ENCODE measurements at regions not wholly inside any gene's neighbourhood (a gene's known extent, or its start where the extent isn't known, plus 50 kb on each side); places are given as distances from the start of the nearest gene placed in this dataset.

DNA sequence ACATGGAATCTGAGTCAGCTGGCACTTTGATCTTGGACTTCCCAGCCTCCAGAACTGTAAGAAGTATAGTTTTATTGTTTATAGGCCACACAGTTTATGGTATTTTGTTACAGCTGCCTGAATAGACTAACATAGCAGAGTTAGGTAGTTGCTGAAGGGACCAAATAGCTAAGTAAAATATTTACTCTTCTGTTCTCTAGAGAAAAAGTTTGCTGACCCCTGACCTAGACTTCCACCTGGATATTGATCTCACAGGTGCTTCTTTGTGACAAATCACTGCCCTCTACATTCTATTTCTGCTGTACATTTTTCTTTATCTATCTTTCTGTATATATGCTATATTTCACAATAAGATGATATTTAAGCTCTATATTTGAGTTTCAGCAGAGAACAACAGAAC is 212.5 kb downstream of the CSNK2A3 start:
- no peak for DNase-seq (ENCODE audit: low read depth)

GRCh38 chr11:11137339-11137738 is 215.7 kb downstream of the CSNK2A3 start:
- no peak for DNase-seq (ENCODE audit: low read depth)

- no peak for DNase-seq (ENCODE audit: low read depth)
Observed at GRCh38 chr11:11135820-11136476, 217.1 kb downstream of the CSNK2A3 start.

- DNase-seq (ENCODE audit: low read depth): no peak
Observed at GRCh38 chr11:11129118-11129517, 223.9 kb downstream of the CSNK2A3 start.

DNA sequence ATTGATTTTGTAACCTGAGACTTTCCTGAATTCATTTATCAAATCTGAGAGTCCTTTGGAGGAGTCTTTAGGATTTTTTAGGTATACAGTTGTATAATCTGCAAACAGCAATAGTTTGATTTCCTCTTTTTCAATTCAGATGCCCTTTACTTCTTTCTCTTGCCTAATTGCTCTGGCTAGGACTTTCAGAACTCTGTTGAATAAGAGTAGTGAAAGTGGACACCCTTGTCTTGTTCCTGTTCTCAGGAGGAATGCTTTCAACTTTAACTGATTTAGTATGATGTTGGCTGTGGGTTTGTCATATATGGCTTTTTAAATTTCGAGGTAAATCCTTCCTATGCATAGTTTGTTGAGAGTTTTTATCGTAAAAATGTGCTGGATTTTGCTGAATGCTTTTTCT is 227.4 kb downstream of the CSNK2A3 start:
- DNase-seq (ENCODE audit: low read depth): no peak

GRCh38 chr11:11122749-11123148 is 230.3 kb downstream of the CSNK2A3 start:
- DNase-seq (ENCODE audit: low read depth): no peak

DNA sequence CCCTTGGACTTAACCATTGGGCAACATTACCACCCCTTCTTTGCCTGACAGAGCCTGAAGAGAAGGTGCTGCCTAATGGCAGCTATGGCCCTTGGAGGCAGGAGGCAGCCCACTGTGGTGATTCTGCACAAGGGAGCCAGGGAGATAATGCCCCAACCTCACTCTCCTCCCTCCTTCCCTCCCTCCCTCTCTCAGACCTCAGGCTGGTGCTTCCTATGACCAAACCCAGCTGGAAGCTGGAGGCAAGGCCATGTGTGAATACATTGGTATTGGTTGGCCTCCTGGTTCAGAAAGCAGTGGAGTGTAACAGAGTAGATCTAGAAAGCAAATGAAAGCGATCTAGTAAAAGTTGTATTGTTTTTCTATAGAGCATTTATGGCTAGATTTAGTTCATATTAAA is 233.1 kb downstream of the CSNK2A3 start:
- no peak for DNase-seq (ENCODE audit: low read depth)

GRCh38 chr11:11117730-11118129 is 235.3 kb downstream of the CSNK2A3 start:
- DNase-seq (ENCODE audit: low read depth): no peak

GRCh38 chr11:11115475-11115874 is 237.6 kb downstream of the CSNK2A3 start:
- DNase-seq (ENCODE audit: low read depth): no peak

- no peak for DNase-seq (ENCODE audit: low read depth)
Observed at GRCh38 chr11:11113626-11114025, 239.4 kb downstream of the CSNK2A3 start.

DNA sequence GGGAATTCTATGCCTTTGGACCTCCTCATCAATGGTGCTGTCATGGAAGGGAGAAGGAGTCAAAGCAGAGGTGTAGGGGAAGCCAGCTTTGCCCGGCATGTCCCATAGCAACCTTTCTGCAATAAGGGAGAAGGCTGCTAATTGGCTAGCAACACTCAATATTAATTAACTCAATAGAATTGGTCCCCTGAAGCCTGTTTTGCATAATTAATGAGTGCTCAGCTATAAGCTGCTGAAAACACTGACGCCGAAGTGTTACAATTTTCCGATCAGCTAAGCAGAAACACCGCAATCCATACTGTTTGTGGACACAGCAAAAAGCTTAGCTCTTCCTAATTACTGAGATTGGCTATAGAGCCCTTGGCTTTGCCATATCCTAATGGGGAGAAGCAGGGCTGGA is 245.0 kb downstream of the CSNK2A3 start:
- no peak for DNase-seq (ENCODE audit: low read depth)

GRCh38 chr11:11107076-11107723 is 245.8 kb downstream of the CSNK2A3 start:
- no peak for DNase-seq (ENCODE audit: low read depth)

DNA sequence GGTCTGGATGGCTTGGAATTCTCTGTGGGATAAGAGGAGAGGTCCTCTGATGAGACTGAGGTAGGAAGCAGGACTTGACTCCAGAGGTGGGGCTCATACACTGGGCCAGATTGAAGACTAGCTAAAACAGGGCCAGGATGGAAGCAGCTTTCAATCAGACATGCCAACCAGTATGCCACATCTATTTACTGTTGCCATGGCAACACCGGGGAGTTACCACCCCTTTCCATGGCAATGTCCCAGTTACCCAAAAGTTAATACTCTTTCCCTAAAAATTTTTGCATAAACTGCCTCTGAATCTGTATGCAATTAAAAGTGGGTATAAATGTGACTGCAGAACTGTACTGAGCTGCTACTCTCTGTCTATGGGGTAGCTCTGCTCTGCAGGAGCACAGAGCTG is 247.5 kb upstream of the ZBED5 start:
- no peak for DNase-seq (ENCODE audit: low read depth)

- DNase-seq (ENCODE audit: low read depth): no peak
Observed at GRCh38 chr11:11095831-11096723, 238.2 kb upstream of the ZBED5 start.

DNA sequence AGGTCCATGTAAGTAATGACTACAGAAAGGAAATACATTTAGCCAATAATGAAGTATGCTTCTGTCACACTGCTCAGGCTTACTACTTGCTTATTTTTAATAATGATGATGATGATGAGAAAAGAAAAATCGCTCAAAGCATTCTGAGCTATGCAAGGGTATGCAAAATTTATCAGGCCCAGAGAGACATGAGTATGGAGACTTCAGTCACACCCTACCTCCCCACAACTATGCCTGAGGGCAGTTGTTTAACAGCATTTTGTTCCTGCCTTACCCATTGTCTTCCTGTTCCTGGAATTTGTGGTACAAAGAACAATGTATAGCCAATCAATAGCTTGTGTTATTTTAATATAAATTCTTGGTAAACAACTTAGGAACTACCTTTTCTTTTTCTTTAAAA is 232.6 kb upstream of the ZBED5 start:
- DNase-seq (ENCODE audit: low read depth): no peak

- no peak for DNase-seq (ENCODE audit: low read depth)
Observed at GRCh38 chr11:11089805-11090204, 232.0 kb upstream of the ZBED5 start.

- no peak for DNase-seq (ENCODE audit: low read depth)
Observed at GRCh38 chr11:11086979-11087378, 229.1 kb upstream of the ZBED5 start.

DNA sequence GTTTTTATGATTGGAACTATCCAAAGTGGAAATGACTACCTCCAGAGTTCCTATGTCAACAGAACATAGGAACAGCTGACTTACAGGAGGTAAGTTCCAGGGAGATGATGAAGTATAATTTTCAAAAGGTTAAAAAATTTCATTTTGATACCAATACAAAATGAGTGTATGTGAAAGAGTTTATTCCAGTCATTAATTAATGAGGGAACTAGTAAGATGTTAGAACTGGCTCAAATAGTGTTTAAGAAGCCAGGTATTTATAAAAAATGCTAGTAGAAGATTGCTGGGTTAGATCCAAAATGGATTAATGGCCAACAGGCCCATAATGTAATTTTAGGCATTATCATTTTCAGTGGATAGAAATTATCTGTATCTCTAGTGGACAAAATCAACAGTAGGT is 227.7 kb upstream of the ZBED5 start:
- DNase-seq (ENCODE audit: low read depth): no peak

DNA sequence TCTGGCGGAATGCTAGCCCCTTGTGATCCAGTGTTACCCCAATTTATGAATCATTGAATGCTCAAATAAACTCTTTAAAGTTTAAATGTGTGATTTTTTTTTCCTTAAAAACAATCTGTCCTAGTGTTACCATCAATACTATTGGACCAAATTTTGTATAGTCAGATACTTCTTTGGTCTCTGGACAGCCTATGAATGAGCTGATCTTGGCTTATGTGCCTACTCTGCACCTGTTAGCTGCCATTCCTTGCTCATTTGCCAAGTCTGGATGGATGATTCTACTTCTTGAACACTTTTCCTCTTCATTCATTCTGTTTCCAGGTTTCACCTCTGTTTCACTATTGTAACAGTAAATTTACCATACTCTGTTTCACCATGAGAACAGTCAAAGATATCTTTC is 226.5 kb upstream of the ZBED5 start:
- DNase-seq (ENCODE audit: low read depth): no peak

DNA sequence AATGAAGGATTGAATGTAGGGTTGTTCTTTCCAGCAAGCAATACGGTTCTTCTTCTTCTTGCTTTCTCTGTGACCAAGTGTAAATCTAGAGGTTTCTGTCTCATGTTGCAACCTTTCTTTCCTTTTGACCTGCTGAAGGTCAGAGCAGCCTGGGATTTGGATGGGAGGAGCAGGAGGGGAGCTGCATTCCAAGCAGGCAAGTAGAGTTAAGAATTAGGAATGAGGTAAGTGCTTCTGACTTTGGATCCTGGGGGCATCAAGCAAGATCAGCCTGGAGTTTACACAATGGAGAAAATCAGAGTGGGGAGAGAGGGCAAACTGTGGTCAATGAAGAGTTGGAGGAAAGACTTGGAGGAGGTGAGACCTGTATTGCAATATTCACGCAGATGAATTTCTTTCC is 225.6 kb upstream of the ZBED5 start:
- DNase-seq (ENCODE audit: low read depth): no peak

DNA sequence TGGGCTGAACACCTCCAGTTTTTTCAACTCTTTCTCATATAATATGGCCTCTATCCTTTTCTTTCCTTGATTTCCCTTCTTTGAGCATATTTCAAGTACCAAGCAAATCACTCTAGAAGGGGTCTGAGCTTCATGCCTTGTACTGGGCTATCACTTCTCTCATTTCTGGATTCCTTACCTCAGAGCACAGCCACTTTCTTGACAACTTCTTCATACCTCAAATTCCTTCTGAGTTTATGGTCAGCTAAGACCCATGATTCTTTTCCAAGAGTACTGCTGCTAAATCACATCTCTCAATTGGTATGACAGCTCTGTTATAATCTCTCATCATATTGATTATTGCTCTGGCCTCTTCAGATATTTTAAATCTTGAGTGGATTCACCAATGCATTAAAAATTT is 224.8 kb upstream of the ZBED5 start:
- DNase-seq (ENCODE audit: low read depth): no peak

GRCh38 chr11:11081776-11082175 is 223.9 kb upstream of the ZBED5 start:
- DNase-seq (ENCODE audit: low read depth): no peak
